Endothelial cell of hepatic sinusoid (primary cell): ENCODE measurements at regions not wholly inside any gene's neighbourhood (a gene's known extent, or its start where the extent isn't known, plus 50 kb on each side); places are given as distances from the start of the nearest gene placed in this dataset.

ENCODE experiments used
- in situ Hi-C: cut with HindIII; loops from 2 replicates; pipeline ENCODE4 v1.10.0; 2017; ENCODE audit warnings: low sequenced_read_pairs

GRCh38 chr15:66832664-66833063 lies 130.6 kb downstream of the SMAD6 start:
- in situ Hi-C loops: no loop called here

- in situ Hi-C loops: no loop called here
Measured at GRCh38 chr15:66833371-66833770, 131.3 kb downstream of the SMAD6 start.

GRCh38 chr15:66833803-66834202 lies 131.8 kb downstream of the SMAD6 start:
- in situ Hi-C loops: no loop called here

- in situ Hi-C loops: no loop called here
Measured at GRCh38 chr15:66834881-66835878, 133.1 kb downstream of the SMAD6 start.

GRCh38 chr15:66836231-66837030 lies 134.4 kb downstream of the SMAD6 start:
- in situ Hi-C loops: no loop called here

GRCh38 chr15:66838202-66838601 lies 136.2 kb downstream of the SMAD6 start:
- in situ Hi-C loops: no loop called here

GRCh38 chr15:66838671-66839239 lies 136.7 kb downstream of the SMAD6 start:
- in situ Hi-C loops: no loop called here

GRCh38 chr15:66839506-66840112 lies 137.6 kb downstream of the SMAD6 start:
- in situ Hi-C loops: no loop called here

- in situ Hi-C loops: no loop called here
Measured at GRCh38 chr15:66840615-66841390, 138.8 kb downstream of the SMAD6 start.

- in situ Hi-C loops: no loop called here
Measured at GRCh38 chr15:66841953-66842681, 140.1 kb downstream of the SMAD6 start.

- in situ Hi-C loops: no loop called here
Measured at GRCh38 chr15:66842710-66843441, 140.8 kb downstream of the SMAD6 start.

GRCh38 chr15:66843581-66843980 lies 141.5 kb downstream of the SMAD6 start:
- in situ Hi-C loops: no loop called here

GRCh38 chr15:66844041-66844746 lies 142.2 kb downstream of the SMAD6 start:
- in situ Hi-C loops: no loop called here

GRCh38 chr15:66844747-66845145 lies 142.7 kb downstream of the SMAD6 start:
- in situ Hi-C loops: loop anchor here (5.0 kb wide), 3 partner anchors 38 to 77 kb away; no protein-coding TSS in a partner anchor

- in situ Hi-C loops: loop anchor here (5.0 kb wide), 3 partner anchors 37 to 78 kb away; no protein-coding TSS in a partner anchor
Measured at GRCh38 chr15:66845266-66845785, 143.3 kb downstream of the SMAD6 start.

GRCh38 chr15:66846031-66846430 lies 144.0 kb downstream of the SMAD6 start:
- in situ Hi-C loops: loop anchor here (5.0 kb wide), 3 partner anchors 36 to 79 kb away; no protein-coding TSS in a partner anchor

GRCh38 chr15:66846811-66847210 lies 144.8 kb downstream of the SMAD6 start:
- in situ Hi-C loops: loop anchor here (5.0 kb wide), 3 partner anchors 35 to 80 kb away; no protein-coding TSS in a partner anchor
